Brain microvascular endothelial cell (primary cell): ENCODE measurements at regions not wholly inside any gene's neighbourhood (a gene's known extent, or its start where the extent isn't known, plus 50 kb on each side); places are given as distances from the start of the nearest gene placed in this dataset.
"Not testable (repeated sequence)": the region's sequence is repeated elsewhere in the genome, so short reads cannot be mapped to it uniquely, and the experiment has no call there.

ENCODE experiments used
- DNase-seq: peaks from one replicate; pipeline ENCODE4 v3.0.0-alpha.2; 2020
- H3K27ac ChIP-seq: fragments of 250-450 bp; sonication (Bioruptor Pico); 2 replicates; pipeline ENCODE4 v1.5.1; 2020; ENCODE audit warnings: mild to moderate bottlenecking, moderate library complexity
- H3K27me3 ChIP-seq: fragments of 250-450 bp; sonication (Bioruptor Pico); replicated peaks from 2 replicates; pipeline ENCODE4 v1.5.1; 2020; ENCODE audit warnings: mild to moderate bottlenecking
- H3K36me3 ChIP-seq: fragments of 250-450 bp; sonication (Bioruptor Pico); replicated peaks from 2 replicates; pipeline ENCODE4 v1.5.1; 2020; ENCODE audit warnings: mild to moderate bottlenecking
- H3K4me3 ChIP-seq: 2 replicates; pipeline ENCODE4 v1.5.1; 2011; ENCODE audit warnings: low read depth, mild to moderate bottlenecking, control low read depth, low read length, moderate library complexity
- in situ Hi-C: cut with HindIII; loops from 2 replicates; pipeline ENCODE4 v1.10.0; 2017; ENCODE audit warnings: low sequenced_read_pairs, low pct_ligation_motif_present
- TF ChIP-seq, protein P1 (sequence below): IDR thresholded peaks from 2 replicates; pipeline ENCODE4 v1.5.1; 2011; ENCODE audit warnings: low read depth, mild to moderate bottlenecking, moderate library complexity, low read length, control low read depth, inconsistent platforms; ENCODE audit errors: missing control alignments

DNA sequence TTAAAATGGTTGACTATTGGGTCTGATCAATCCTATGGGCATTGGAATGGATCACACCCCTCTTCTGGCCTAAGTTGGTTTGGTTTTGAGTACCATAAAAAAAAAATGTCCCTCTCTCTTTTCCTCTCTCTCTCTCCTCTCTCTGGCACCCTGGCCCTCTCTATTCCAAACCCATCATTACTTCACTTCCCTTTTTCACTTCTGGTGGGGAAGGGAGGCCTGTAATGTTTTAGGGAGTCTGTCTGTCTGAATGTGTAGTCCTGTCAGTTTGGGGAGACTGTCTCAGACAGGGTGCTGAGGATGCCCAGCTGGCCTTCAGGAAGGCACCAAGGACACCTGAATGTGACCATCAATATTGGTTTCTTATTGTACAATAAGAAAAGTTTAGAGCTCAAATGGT is 165.8 kb downstream of the CD24 start:
- Histone ChIP-seq H3K27ac (no peak overlapping the region), H3K4me3 (no peak overlapping the region), H3K36me3 (no peaks in the 10 kb centered on the region), H3K27me3 (no peaks in the 10 kb centered on the region)
- no peak for DNase-seq
- TF ChIP-seq, protein P1, sequence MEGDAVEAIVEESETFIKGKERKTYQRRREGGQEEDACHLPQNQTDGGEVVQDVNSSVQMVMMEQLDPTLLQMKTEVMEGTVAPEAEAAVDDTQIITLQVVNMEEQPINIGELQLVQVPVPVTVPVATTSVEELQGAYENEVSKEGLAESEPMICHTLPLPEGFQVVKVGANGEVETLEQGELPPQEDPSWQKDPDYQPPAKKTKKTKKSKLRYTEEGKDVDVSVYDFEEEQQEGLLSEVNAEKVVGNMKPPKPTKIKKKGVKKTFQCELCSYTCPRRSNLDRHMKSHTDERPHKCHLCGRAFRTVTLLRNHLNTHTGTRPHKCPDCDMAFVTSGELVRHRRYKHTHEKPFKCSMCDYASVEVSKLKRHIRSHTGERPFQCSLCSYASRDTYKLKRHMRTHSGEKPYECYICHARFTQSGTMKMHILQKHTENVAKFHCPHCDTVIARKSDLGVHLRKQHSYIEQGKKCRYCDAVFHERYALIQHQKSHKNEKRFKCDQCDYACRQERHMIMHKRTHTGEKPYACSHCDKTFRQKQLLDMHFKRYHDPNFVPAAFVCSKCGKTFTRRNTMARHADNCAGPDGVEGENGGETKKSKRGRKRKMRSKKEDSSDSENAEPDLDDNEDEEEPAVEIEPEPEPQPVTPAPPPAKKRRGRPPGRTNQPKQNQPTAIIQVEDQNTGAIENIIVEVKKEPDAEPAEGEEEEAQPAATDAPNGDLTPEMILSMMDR = no peak
- in situ Hi-C loops = no loop called here

DNA sequence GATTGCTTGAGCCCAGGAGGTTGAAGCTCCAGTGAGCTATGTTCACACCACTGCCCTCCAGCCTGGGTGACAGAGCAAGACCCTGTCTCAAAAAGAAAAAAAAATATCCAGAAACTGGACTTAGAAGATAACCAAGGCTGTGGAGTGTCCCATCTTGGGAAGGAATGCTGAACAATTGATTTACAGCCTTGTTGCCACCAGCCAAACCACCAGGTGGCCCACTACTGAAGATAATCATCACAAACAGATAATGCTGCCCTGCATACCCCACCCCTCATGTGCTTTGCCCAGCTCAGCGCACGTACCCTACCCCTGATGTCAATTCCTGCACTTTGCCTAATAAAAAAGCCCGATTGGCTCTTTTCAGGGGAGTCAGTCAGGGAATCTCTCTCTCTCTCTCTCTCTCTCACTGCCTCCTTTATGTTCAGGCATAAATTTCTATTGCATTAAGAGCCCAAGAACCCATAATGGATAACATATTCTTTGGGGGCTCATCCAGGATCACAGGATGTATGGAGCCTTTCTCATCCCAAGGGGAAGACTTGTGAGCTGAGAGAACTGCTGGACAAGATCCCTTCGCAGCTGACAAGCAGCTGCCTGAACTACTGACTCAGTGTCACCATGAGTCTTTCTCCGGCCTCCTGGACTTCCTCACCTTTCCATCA is 166.4 kb downstream of the CD24 start:
- no peak for DNase-seq
- TF ChIP-seq, protein P1 = no peak
- in situ Hi-C loops = no loop called here
- no peak overlapping the region for H3K4me3 ChIP-seq
- H3K27ac ChIP-seq = no peak overlapping the region
- H3K27me3 ChIP-seq = no peaks in the 10 kb centered on the region
- H3K36me3 ChIP-seq = no peaks in the 10 kb centered on the region

DNA sequence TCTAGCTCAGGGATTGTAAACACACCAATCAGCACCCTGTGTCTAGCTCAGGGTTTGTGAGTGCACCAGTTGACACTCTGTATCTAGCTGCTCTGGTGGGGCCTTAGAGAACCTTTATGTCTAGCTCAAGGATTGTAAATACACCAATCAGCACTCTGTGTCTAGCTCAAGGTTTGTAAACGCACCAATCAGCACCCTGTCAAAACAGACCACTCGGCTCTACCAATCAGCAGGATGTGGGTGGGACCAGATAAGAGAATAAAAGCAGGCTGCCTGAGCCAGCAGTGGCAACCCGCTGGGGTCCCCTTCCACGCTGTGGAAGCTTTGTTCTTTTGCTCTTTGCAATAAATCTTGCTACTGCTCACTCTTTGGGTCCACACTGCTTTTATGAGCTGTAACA is 168.3 kb downstream of the CD24 start:
- DNase-seq, H3K4me3 ChIP-seq, H3K36me3 ChIP-seq, in situ Hi-C loops, H3K27me3 ChIP-seq, H3K27ac ChIP-seq: not testable (repeated sequence)

DNA sequence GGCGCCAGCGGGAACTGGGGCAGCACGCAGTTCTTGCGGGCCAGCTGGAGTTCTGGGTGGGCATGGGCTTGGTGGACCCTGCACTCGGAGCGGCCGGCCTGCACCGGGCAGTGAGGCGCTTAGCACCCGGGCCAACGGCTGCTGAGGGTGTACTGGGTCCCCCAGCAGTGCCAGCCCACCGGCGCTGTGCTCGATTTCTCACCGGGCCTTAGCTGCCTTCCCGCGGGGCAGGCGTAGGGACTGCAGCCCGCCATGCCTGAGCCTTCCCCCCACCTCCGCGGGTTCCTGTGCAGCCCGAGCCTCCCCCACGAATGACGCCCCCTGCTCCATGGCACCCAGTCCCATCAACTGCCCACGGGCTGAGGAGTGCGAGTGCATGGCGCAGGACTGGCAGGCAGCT is 168.8 kb downstream of the CD24 start:
- in situ Hi-C loops = no loop called here
- Histone ChIP-seq H3K27me3 (no peaks in the 10 kb centered on the region), H3K36me3 (no peaks in the 10 kb centered on the region), H3K27ac (no peak overlapping the region), H3K4me3 (no peak overlapping the region)
- no peak for DNase-seq
- TF ChIP-seq, protein P1 = no peak

DNA sequence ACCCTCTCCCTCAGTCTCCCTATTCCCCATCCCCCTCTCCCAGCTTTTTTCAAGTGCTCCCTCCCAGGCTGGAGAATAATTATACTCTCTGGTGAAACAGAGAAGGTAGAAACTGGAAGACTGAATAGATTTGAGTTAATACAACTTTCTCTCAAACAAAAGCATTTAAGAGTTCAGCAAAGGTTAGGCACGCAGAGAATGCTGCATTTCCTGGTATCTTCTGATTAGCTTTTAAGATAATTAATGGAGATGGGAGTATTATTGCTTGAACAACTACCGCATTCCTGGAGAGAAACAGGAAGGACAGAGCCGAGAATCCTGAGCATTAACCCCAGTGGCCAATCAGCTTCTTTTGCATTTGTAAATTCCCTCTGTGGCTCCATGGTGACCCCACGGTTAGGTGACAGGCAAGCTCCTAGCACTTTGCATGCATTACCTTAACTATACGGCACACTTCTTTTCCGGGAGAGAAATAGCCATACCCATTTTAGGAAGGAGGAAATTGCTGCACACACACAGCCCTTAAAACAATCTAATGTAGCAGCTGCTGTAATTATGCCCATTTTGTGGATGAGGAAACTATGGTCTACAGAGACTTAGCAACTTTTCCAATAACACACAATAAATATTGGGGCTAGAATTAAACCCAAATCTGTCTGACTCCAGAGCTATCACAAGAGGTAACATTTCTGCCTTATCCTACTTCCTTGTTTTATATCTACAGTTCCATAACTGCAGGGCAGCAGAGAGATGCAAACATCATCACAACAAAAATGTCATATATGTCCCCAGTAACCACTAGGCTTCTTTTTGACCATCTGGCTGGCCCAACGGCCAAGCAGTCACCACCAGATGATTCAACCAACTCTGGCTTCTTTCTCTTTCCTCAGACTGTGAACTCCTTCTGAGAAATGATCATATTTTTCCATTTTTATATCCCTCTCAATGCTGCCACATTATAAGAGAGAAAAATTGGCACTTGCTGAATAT is 169.9 kb downstream of the CD24 start:
- DNase-seq = no peak
- Histone ChIP-seq H3K27me3 (no peaks in the 10 kb centered on the region), H3K4me3 (no peak overlapping the region), H3K27ac (no peak overlapping the region), H3K36me3 (no peaks in the 10 kb centered on the region)
- TF ChIP-seq, protein P1 = no peak
- in situ Hi-C loops = no loop called here

DNA sequence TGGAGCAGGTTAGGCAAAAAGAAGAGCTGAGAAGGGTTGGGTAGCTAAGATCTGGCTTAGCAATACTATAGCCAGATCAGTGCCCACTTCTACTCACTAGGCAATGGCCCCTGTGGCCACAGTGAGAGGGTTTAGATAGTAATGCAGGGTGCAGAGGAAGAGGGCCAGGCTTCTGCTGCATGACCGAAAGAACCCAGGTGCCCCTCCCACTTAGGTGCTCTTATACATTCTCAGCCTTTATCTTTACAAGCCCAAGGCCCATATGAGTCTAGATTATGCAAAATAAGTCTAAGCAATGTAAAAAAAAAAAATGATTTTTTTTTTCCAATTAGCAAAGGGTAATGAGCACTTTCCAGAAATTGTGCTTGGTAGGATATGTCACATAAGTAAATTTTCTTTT is 171.3 kb downstream of the CD24 start:
- no peak for DNase-seq
- in situ Hi-C loops = no loop called here
- no peak overlapping the region for H3K4me3 ChIP-seq
- H3K27ac ChIP-seq = no peak overlapping the region
- H3K36me3 ChIP-seq = no peaks in the 10 kb centered on the region
- no peaks in the 10 kb centered on the region for H3K27me3 ChIP-seq
- TF ChIP-seq, protein P1 = no peak
